ENCODE measurements at regions not wholly inside any gene's neighbourhood (a gene's known extent, or its start where the extent isn't known, plus 50 kb on each side); places are given as distances from the start of the nearest gene placed in this dataset.

- TF ChIP-seq ZNF274 (IDR thresholded peaks at IDR 0.05; ENCODE audit: low read depth, low read length) = no peak
- TF ChIP-seq YY1 (IDR thresholded peaks at IDR 0.05; ENCODE audit: insufficient read depth, insufficient read length) = no peak
- no peak for TF ChIP-seq SUZ12 (IDR thresholded peaks at IDR 0.05; ENCODE audit: extremely low read depth, insufficient read depth, insufficient read length)
Measured at GRCh38 chr4:1465173-1466033, 59.2 kb upstream of the NKX1-1 start.
